Mesothelial cell of epicardium (in vitro differentiated cells): ENCODE measurements at regions not wholly inside any gene's neighbourhood (a gene's known extent, or its start where the extent isn't known, plus 50 kb on each side); places are given as distances from the start of the nearest gene placed in this dataset.
"Not testable (repeated sequence)": the region's sequence is repeated elsewhere in the genome, so short reads cannot be mapped to it uniquely, and the experiment has no call there.

Experiments used
- DNase-seq, 2 experiments: peaks; one replicate each; pipeline ENCODE4 v3.0.0; 2021; ENCODE audit warnings: low spot score in 2 of 2; ENCODE audit not compliant: unreplicated experiment in 2 of 2
- H3K27ac Mint-ChIP-seq: 2 replicates; pipeline ENCODE4 v1.8.0; 2021; ENCODE audit warnings: mixed read lengths
- H3K27me3 Mint-ChIP-seq: 2 replicates; pipeline ENCODE4 v1.8.0; 2021; ENCODE audit warnings: low read depth, mixed read lengths
- H3K36me3 Mint-ChIP-seq: 2 replicates; pipeline ENCODE4 v1.8.0; 2021; ENCODE audit warnings: mixed read lengths
- H3K4me1 Mint-ChIP-seq: 2 replicates; pipeline ENCODE4 v1.8.0; 2021; ENCODE audit warnings: mixed read lengths
- H3K4me3 Mint-ChIP-seq: 2 replicates; pipeline ENCODE4 v1.8.0; 2021; ENCODE audit warnings: mild to moderate bottlenecking, moderate library complexity, mixed read lengths
- H3K9me3 Mint-ChIP-seq: 2 replicates; pipeline ENCODE4 v1.8.0; 2021; ENCODE audit warnings: mixed read lengths
- CTCF ChIP-seq: fragments of 200-600 bp; sonication (generic); IDR thresholded peaks from one replicate; pipeline ENCODE4 v1.5.0; 2021; ENCODE audit warnings: antibody characterized with exemption; ENCODE audit not compliant: unreplicated experiment

GRCh38 chrX:125150231-125150630 is 169.4 kb upstream of the TEX13C start:
- Mint-ChIP-seq H3K27me3 (no peaks in the 10 kb centered on the region), H3K27ac (no peak overlapping the region), H3K4me1 (no peaks in the 10 kb centered on the region), H3K4me3 (no peak overlapping the region), H3K36me3 (no peaks in the 10 kb centered on the region), H3K9me3 (no peaks in the 10 kb centered on the region)
- DNase-seq, result no peak
- TF ChIP-seq CTCF, result no peak

GRCh38 chrX:125151146-125151545 is 168.5 kb upstream of the TEX13C start:
- no peak for DNase-seq
- no peaks in the 10 kb centered on the region for H3K36me3 Mint-ChIP-seq
- H3K4me1 Mint-ChIP-seq, result no peaks in the 10 kb centered on the region
- no peak overlapping the region for H3K27ac Mint-ChIP-seq
- no peaks in the 10 kb centered on the region for H3K27me3 Mint-ChIP-seq
- H3K9me3 Mint-ChIP-seq, result no peaks in the 10 kb centered on the region
- TF ChIP-seq CTCF, result no peak
- H3K4me3 Mint-ChIP-seq, result no peak overlapping the region

- Mint-ChIP-seq H3K4me3 (no peak overlapping the region), H3K36me3 (no peaks in the 10 kb centered on the region), H3K4me1 (no peaks in the 10 kb centered on the region), H3K27ac (no peak overlapping the region), H3K9me3 (no peaks in the 10 kb centered on the region), H3K27me3 (no peaks in the 10 kb centered on the region)
- no peak for DNase-seq
- no peak for TF ChIP-seq CTCF
These were observed 167.7 kb upstream of the TEX13C start for GRCh38 chrX:125152011-125152410.

- no peak for DNase-seq
- Mint-ChIP-seq H3K27ac (no peak overlapping the region), H3K4me3 (no peak overlapping the region), H3K9me3 (no peaks in the 10 kb centered on the region), H3K36me3 (no peaks in the 10 kb centered on the region), H3K27me3 (no peaks in the 10 kb centered on the region), H3K4me1 (no peaks in the 10 kb centered on the region)
- TF ChIP-seq CTCF, result no peak
These were observed 166.1 kb upstream of the TEX13C start for GRCh38 chrX:125153621-125154020.

GRCh38 chrX:125154288-125155257 is 165.1 kb upstream of the TEX13C start:
- not testable (repeated sequence) for H3K36me3 Mint-ChIP-seq, H3K27me3 Mint-ChIP-seq, H3K9me3 Mint-ChIP-seq, H3K4me3 Mint-ChIP-seq, DNase-seq, H3K4me1 Mint-ChIP-seq, H3K27ac Mint-ChIP-seq

- not testable (repeated sequence) for H3K4me1 Mint-ChIP-seq, H3K36me3 Mint-ChIP-seq, H3K27ac Mint-ChIP-seq, DNase-seq, H3K9me3 Mint-ChIP-seq, H3K27me3 Mint-ChIP-seq, H3K4me3 Mint-ChIP-seq
These were observed 164.2 kb upstream of the TEX13C start for GRCh38 chrX:125155296-125156033.
